GM18519 (cell line): ENCODE measurements at regions not wholly inside any gene's neighbourhood (a gene's known extent, or its start where the extent isn't known, plus 50 kb on each side); places are given as distances from the start of the nearest gene placed in this dataset.
"Not testable (repeated sequence)": the region's sequence is repeated elsewhere in the genome, so short reads cannot be mapped to it uniquely, and the experiment has no call there.

ENCODE experiments used
- ATAC-seq: cut with Tn5 transposase; IDR thresholded peaks from one replicate; pipeline ENCODE4 v1.9.1; 2021; ENCODE audit warnings: mild to moderate bottlenecking, moderate library complexity; ENCODE audit not compliant: unreplicated experiment, low FRiP score

- ATAC-seq = not testable (repeated sequence)
Observed at GRCh38 chr1:83306811-83307210, 692.1 kb downstream of the TTLL7 start.

GRCh38 chr1:83295594-83295993 lies 703.3 kb downstream of the TTLL7 start:
- not testable (repeated sequence) for ATAC-seq

GRCh38 chr1:83287391-83287790 lies 711.5 kb downstream of the TTLL7 start:
- ATAC-seq = not testable (repeated sequence)

GRCh38 chr1:83274656-83275055 lies 724.3 kb downstream of the TTLL7 start:
- not testable (repeated sequence) for ATAC-seq

- not testable (repeated sequence) for ATAC-seq
Observed at GRCh38 chr1:83272484-83272883, 726.4 kb downstream of the TTLL7 start.

GRCh38 chr1:83271834-83272233 lies 727.1 kb downstream of the TTLL7 start:
- not testable (repeated sequence) for ATAC-seq

GRCh38 chr1:83270801-83271200 lies 728.1 kb downstream of the TTLL7 start:
- ATAC-seq = not testable (repeated sequence)

GRCh38 chr1:83263808-83264207 lies 735.1 kb downstream of the TTLL7 start:
- ATAC-seq = not testable (repeated sequence)

- not testable (repeated sequence) for ATAC-seq
Observed at GRCh38 chr1:83251687-83252086, 747.2 kb downstream of the TTLL7 start.

- ATAC-seq = not testable (repeated sequence)
Observed at GRCh38 chr1:83246780-83247179, 752.2 kb downstream of the TTLL7 start.

- ATAC-seq = not testable (repeated sequence)
Observed at GRCh38 chr1:83244832-83245231, 754.1 kb downstream of the TTLL7 start.

GRCh38 chr1:83239568-83239967 lies 759.4 kb downstream of the TTLL7 start:
- not testable (repeated sequence) for ATAC-seq

- ATAC-seq = not testable (repeated sequence)
Observed at GRCh38 chr1:83238654-83239053, 760.3 kb downstream of the TTLL7 start.

- ATAC-seq = not testable (repeated sequence)
Observed at GRCh38 chr1:83219788-83220187, 779.1 kb downstream of the TTLL7 start.

GRCh38 chr1:83218036-83218716 lies 780.8 kb downstream of the TTLL7 start:
- not testable (repeated sequence) for ATAC-seq

GRCh38 chr1:83214317-83214716 lies 784.6 kb downstream of the TTLL7 start:
- ATAC-seq = not testable (repeated sequence)

- not testable (repeated sequence) for ATAC-seq
Observed at GRCh38 chr1:83213648-83214047, 785.3 kb downstream of the TTLL7 start.

GRCh38 chr1:83212033-83212432 lies 786.9 kb downstream of the TTLL7 start:
- not testable (repeated sequence) for ATAC-seq

GRCh38 chr1:83208540-83208939 lies 790.4 kb downstream of the TTLL7 start:
- not testable (repeated sequence) for ATAC-seq

GRCh38 chr1:83194610-83195009 lies 804.3 kb downstream of the TTLL7 start:
- ATAC-seq = not testable (repeated sequence)

- not testable (repeated sequence) for ATAC-seq
Observed at GRCh38 chr1:83182033-83182728, 816.8 kb downstream of the TTLL7 start.

- not testable (repeated sequence) for ATAC-seq
Observed at GRCh38 chr1:83180621-83181020, 818.3 kb downstream of the TTLL7 start.
